H1 (cell line): ENCODE measurements at regions not wholly inside any gene's neighbourhood (a gene's known extent, or its start where the extent isn't known, plus 50 kb on each side); places are given as distances from the start of the nearest gene placed in this dataset.

Experiments
- CTCF ChIA-PET: fragments of 300-600 bp; sonication (Branson Sonifier 250); formaldehyde crosslinking; loops from one replicate; lab custom pipeline; 2021; ENCODE audit not compliant: partially characterized antibody; lab: Charles Lee
- POLR2A ChIA-PET: fragments of 300-600 bp; sonication (Branson Sonifier 250); formaldehyde crosslinking; loops from one replicate; lab custom pipeline; 2021; ENCODE audit warnings: inconsistent platforms; ENCODE audit not compliant: partially characterized antibody; lab: Charles Lee
- DNase-seq, 2 experiments: peaks; one replicate each; pipeline versions ENCODE4 v3.0.0 to v3.0.0-alpha.2; 2010 to 2022; ENCODE audit warnings: low spot score in 2 of 2, low read depth in 1 of 2, mixed read lengths in 1 of 2
- FAIRE-seq: peaks from 2 replicates; lab custom pipeline; 2011; peaks lifted over from hg19 to GRCh38; lab: Jason Lieb, UNC
- H2AFZ ChIP-seq: 2 replicates; pipeline ENCODE4 v1.8.1; 2012; ENCODE audit warnings: low read length, inconsistent platforms
- H2AK5ac ChIP-seq: 2 replicates; pipeline ENCODE4 v1.6.1; 2013; ENCODE audit warnings: low read depth, low read length
- H2BK120ac ChIP-seq: replicated peaks from 2 replicates; pipeline ENCODE3; 2013; ENCODE audit warnings: low read depth, low read length, inconsistent platforms
- H2BK12ac ChIP-seq: 2 replicates; pipeline ENCODE4 v1.6.1; 2013; ENCODE audit warnings: low read depth, low read length
- H2BK15ac ChIP-seq: 2 replicates; pipeline ENCODE4 v1.6.1; 2013; ENCODE audit warnings: low read length
- H2BK20ac ChIP-seq: 2 replicates; pipeline ENCODE4 v1.6.1; 2013; ENCODE audit warnings: low read length
- H2BK5ac ChIP-seq: 2 replicates; pipeline ENCODE4 v1.6.1; 2013; ENCODE audit warnings: low read depth, low read length
- H3K14ac ChIP-seq: 2 replicates; pipeline ENCODE4 v1.6.1; 2013; ENCODE audit warnings: inconsistent platforms; ENCODE audit not compliant: insufficient read length
- H3K18ac ChIP-seq: 2 replicates; pipeline ENCODE4 v1.6.1; 2013; ENCODE audit warnings: low read length; ENCODE audit errors: extremely low read depth
- H3K23ac ChIP-seq: 2 replicates; pipeline ENCODE4 v1.6.1; 2013; ENCODE audit warnings: inconsistent platforms; ENCODE audit not compliant: insufficient read length
- H3K23me2 ChIP-seq: 2 replicates; pipeline ENCODE4 v1.6.1; 2013; ENCODE audit warnings: low read depth, low read length
- H3K27ac ChIP-seq: 2 replicates; pipeline ENCODE4 v1.6.1; 2011; ENCODE audit warnings: low read depth, low read length, inconsistent platforms
- H3K27me3 ChIP-seq, 4 experiments: replicated peaks in 1 of 4; 1 replicate in 1 of 4; 2 replicates in 3 of 4; pipeline versions ENCODE4 v1.6.1 to v1.8.1; 2011 to 2013; ENCODE audit warnings: low read length in 3 of 4, mild to moderate bottlenecking in 3 of 4, inconsistent platforms in 2 of 4, mixed read lengths in 2 of 4, moderate library complexity in 1 of 4; ENCODE audit not compliant: control insufficient read depth in 3 of 4, insufficient read depth in 3 of 4; ENCODE audit errors: extremely low read depth in 1 of 4
- H3K36me3 ChIP-seq, 4 experiments: 2 replicates each; pipeline versions ENCODE4 v1.6.1 to v1.8.1; 2011 to 2013; ENCODE audit warnings: mild to moderate bottlenecking in 4 of 4, low read length in 3 of 4, moderate library complexity in 2 of 4, control low read depth in 1 of 4, inconsistent platforms in 1 of 4; ENCODE audit not compliant: insufficient read depth in 4 of 4, control insufficient read depth in 2 of 4
- H3K4ac ChIP-seq: replicated peaks from 2 replicates; pipeline ENCODE3; 2013; ENCODE audit warnings: low read length, low read depth, mixed read lengths, inconsistent platforms; ENCODE audit not compliant: insufficient read length
- H3K4me1 ChIP-seq, 4 experiments: replicated peaks in 1 of 4; 1 replicate in 1 of 4; 2 replicates in 3 of 4; pipeline versions ENCODE4 v1.6.1 to v1.8.1; 2011 to 2013; ENCODE audit warnings: low read length in 3 of 4, inconsistent platforms in 2 of 4, mixed read lengths in 1 of 4; ENCODE audit not compliant: insufficient read depth in 4 of 4, control insufficient read depth in 3 of 4
- H3K4me2 ChIP-seq, 2 experiments: 2 replicates each; pipeline versions ENCODE4 v1.6.1 to v1.8.1; 2011 to 2013; ENCODE audit warnings: low read depth in 2 of 2, low read length in 2 of 2, control low read depth in 1 of 2, inconsistent platforms in 1 of 2, mild to moderate bottlenecking in 1 of 2; ENCODE audit not compliant: insufficient read depth in 1 of 2
- H3K4me3 ChIP-seq, 4 experiments: fragments of 200-600, 300-600 bp in 1 of 4; sonication (generic), shearing (Covaris generic), sonication (Bioruptor Twin) in 1 of 4; 2 replicates each; pipeline versions ENCODE4 v1.5.1 to v1.8.1; 2011 to 2016; ENCODE audit warnings: low read length in 4 of 4, low read depth in 3 of 4, control low read depth in 2 of 4, inconsistent platforms in 2 of 4, mild to moderate bottlenecking in 2 of 4, mixed read lengths in 1 of 4, moderate library complexity in 1 of 4; ENCODE audit not compliant: insufficient read depth in 2 of 4; ENCODE audit errors: extremely low read depth in 1 of 4
- H3K56ac ChIP-seq: replicated peaks from 2 replicates; pipeline ENCODE3; 2013; ENCODE audit warnings: low read depth, mild to moderate bottlenecking, mixed read lengths, low read length, inconsistent platforms; ENCODE audit not compliant: insufficient read length
- H3K79me1 ChIP-seq: 2 replicates; pipeline ENCODE4 v1.6.1; 2013; ENCODE audit warnings: low read depth, low read length, control low read depth
- H3K79me2 ChIP-seq, 2 experiments: 2 replicates each; pipeline versions ENCODE4 v1.6.1 to v1.8.1; 2012 to 2013; ENCODE audit warnings: low read length in 2 of 2, mild to moderate bottlenecking in 2 of 2, inconsistent platforms in 1 of 2; ENCODE audit not compliant: insufficient read depth in 2 of 2, control insufficient read depth in 1 of 2
- H3K9ac ChIP-seq, 4 experiments: replicated peaks in 1 of 4; 1 replicate in 1 of 4; 2 replicates in 3 of 4; pipeline versions ENCODE4 v1.6.1 to v1.8.1; 2011 to 2013; ENCODE audit warnings: low read depth in 3 of 4, low read length in 3 of 4, control low read depth in 2 of 4, mild to moderate bottlenecking in 2 of 4, moderate library complexity in 2 of 4, inconsistent platforms in 1 of 4; ENCODE audit errors: extremely low read depth in 1 of 4
- H3K9me3 ChIP-seq, 2 experiments: 2 replicates each; pipeline versions ENCODE4 v1.6.1 to v1.8.1; 2012 to 2013; ENCODE audit warnings: mild to moderate bottlenecking in 2 of 2, moderate library complexity in 2 of 2, control low read depth in 1 of 2, inconsistent platforms in 1 of 2, low read depth in 1 of 2, low read length in 1 of 2, mixed read lengths in 1 of 2; ENCODE audit not compliant: insufficient read depth in 2 of 2
- H4K20me1 ChIP-seq, 2 experiments: replicated peaks in 1 of 2; 2 replicates each; pipeline versions ENCODE3 to v1.8.1; 2011 to 2013; ENCODE audit warnings: inconsistent platforms in 2 of 2, low read length in 2 of 2, mild to moderate bottlenecking in 1 of 2; ENCODE audit not compliant: insufficient read depth in 2 of 2, control insufficient read depth in 1 of 2
- H4K5ac ChIP-seq: 2 replicates; pipeline ENCODE4 v1.6.1; 2013; ENCODE audit warnings: low read length, low read depth, mixed read lengths, inconsistent platforms; ENCODE audit not compliant: insufficient read length
- H4K8ac ChIP-seq: 2 replicates; pipeline ENCODE4 v1.8.0; 2013; ENCODE audit warnings: mild to moderate bottlenecking, moderate library complexity, low read length, inconsistent platforms; ENCODE audit not compliant: insufficient read depth; ENCODE audit errors: extremely low read depth
- H4K91ac ChIP-seq: replicated peaks from 2 replicates; pipeline ENCODE3; 2013; ENCODE audit warnings: low read length, mixed read lengths, inconsistent platforms; ENCODE audit not compliant: insufficient read length
- YY1 ChIP-seq: IDR thresholded peaks from 2 replicates; pipeline ENCODE4 v1.6.1; 2011; ENCODE audit warnings: low read depth, mild to moderate bottlenecking, low read length
- WGBS, 2 experiments: shearing (Covaris generic) in 1 of 2; methylation state at CpG; one replicate each; pipeline versions ENCODE4 v1.1.6 to v1.1.7; 2013 to 2015; ENCODE audit warnings: low lambda C conversion rate in 2 of 2, mixed read lengths in 2 of 2, inconsistent platforms in 1 of 2, low coverage in 1 of 2, missing lambda C conversion rate in 1 of 2; ENCODE audit not compliant: insufficient replicate concordance in 2 of 2, insufficient coverage in 1 of 2, insufficient read length in 1 of 2; ENCODE audit errors: extremely low coverage in 1 of 2, missing lambda C conversion rate in 1 of 2; 5-methylcytosine and 5-hydroxymethylcytosine counted together

DNA sequence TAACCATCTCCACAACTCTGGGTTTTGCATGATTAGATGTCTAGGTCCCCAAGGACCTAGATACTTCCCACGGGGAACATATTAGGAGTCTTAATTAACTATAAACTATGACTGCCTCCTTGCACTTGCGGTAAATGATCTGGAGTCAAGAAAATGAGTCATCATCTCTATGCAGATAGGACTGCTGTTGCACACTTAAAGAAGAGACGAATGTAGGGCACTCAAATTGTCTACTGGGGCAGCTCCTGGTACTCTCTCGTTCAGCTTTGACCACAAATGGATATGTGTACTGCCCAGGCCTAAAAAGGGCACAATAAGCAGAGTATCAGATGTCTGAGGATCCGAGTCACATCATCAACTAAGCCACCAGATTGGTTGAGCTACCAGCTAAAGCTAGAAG, 1783.4 kb upstream of the AGA start:
- Histone ChIP-seq H3K79me1 (no peaks in the 10 kb centered on the region; the same call in 1 of the 2 replicates), H3K56ac (no peak overlapping the region), H2AK5ac (no peak overlapping the region), H4K20me1 (no peaks in the 10 kb centered on the region), H3K27ac (no peak overlapping the region), H2BK15ac (no peak overlapping the region), H3K23me2 (no peaks in the 10 kb centered on the region), H4K5ac (no peak overlapping the region), H3K18ac (no peak overlapping the region), H3K9me3 (no peaks in the 10 kb centered on the region), H3K27me3 (peaks cover 0 to 1% (median 0%) of the 10 kb centered on the region in 4 experiments; a peak in 1 of 7 replicates), H2AFZ (no peak overlapping the region), H3K4me1 (no peaks in the 10 kb centered on the region), H3K4me3 (no peak overlapping the region), H2BK120ac (no peak overlapping the region), H2BK12ac (no peak overlapping the region), H3K4me2 (no peak overlapping the region), H3K36me3 (no peaks in the 10 kb centered on the region), H3K4ac (no peak overlapping the region), H3K9ac (no peak overlapping the region), H2BK5ac (no peak overlapping the region), H4K91ac (no peak overlapping the region), H3K14ac (no peak overlapping the region), H2BK20ac (no peak overlapping the region), H4K8ac (no peak overlapping the region), H3K23ac (no peak overlapping the region), H3K79me2 (no peaks in the 10 kb centered on the region)
- 91% methylated on average over 5 of the region's 5 CpGs; no CpG with 5 or more reads in 1 of the 2 experiments for WGBS, 2 experiments
- TF ChIP-seq YY1: no peak
- DNase-seq: no peak
- POLR2A ChIA-PET: no interaction called here
- no peak for FAIRE-seq
- CTCF ChIA-PET: interaction anchor here (0.5 to 1.2 kb wide), 2 partner anchors 630 to 643 kb away, joined by 3 read pairs; no protein-coding TSS in a partner anchor
